BE2C (cell line): ENCODE measurements at regions not wholly inside any gene's neighbourhood (a gene's known extent, or its start where the extent isn't known, plus 50 kb on each side); places are given as distances from the start of the nearest gene placed in this dataset.

Source experiments
- DNase-seq: peaks from one replicate; pipeline ENCODE4 v3.0.0-alpha.2; 2020
- H3K27me3 ChIP-seq: fragments of 250-450 bp; sonication (Bioruptor Pico); 2 replicates; pipeline ENCODE4 v1.5.1; 2020; ENCODE audit warnings: mild to moderate bottlenecking
- H3K36me3 ChIP-seq: fragments of 250-450 bp; sonication (Bioruptor Pico); 2 replicates; pipeline ENCODE4 v1.5.1; 2020; ENCODE audit warnings: mild to moderate bottlenecking
- H3K4me1 ChIP-seq: fragments of 250-450 bp; sonication (Bioruptor Pico); 2 replicates; pipeline ENCODE4 v1.5.1; 2020
- H3K4me3 ChIP-seq: 2 replicates; pipeline ENCODE4 v1.5.1; 2011; ENCODE audit warnings: low read depth, low read length
- H3K9me3 ChIP-seq: fragments of 250-450 bp; sonication (Bioruptor Pico); 2 replicates; pipeline ENCODE4 v1.5.1; 2020
- CTCF ChIP-seq: IDR thresholded peaks from 2 replicates; pipeline ENCODE4 v1.5.1; 2012; ENCODE audit warnings: mild to moderate bottlenecking, low read depth, low read length

- TF ChIP-seq CTCF, result no peak
- no peaks in the 10 kb centered on the region for H3K9me3 ChIP-seq
- no peak for DNase-seq
- H3K4me1 ChIP-seq, result peaks cover 42% of the 10 kb centered on the region
- no peaks in the 10 kb centered on the region for H3K27me3 ChIP-seq
- no peaks in the 10 kb centered on the region for H3K36me3 ChIP-seq
- H3K4me3 ChIP-seq, result no peak overlapping the region
Measured at GRCh38 chr2:217246108-217246507, 386.2 kb upstream of the TNP1 start.

- no peak for DNase-seq
Measured at GRCh38 chr2:217244815-217245214, 385.0 kb upstream of the TNP1 start.

GRCh38 chr2:217242947-217243346, 383.1 kb upstream of the TNP1 start:
- no peak for DNase-seq
- Histone ChIP-seq H3K9me3 (no peaks in the 10 kb centered on the region), H3K4me3 (no peak overlapping the region), H3K4me1 (peaks cover 22% of the 10 kb centered on the region), H3K27me3 (no peaks in the 10 kb centered on the region), H3K36me3 (no peaks in the 10 kb centered on the region)
- TF ChIP-seq CTCF, result no peak

More at GRCh38 chr2:217244815-217245214, 385.0 kb upstream of the TNP1 start:
- Histone ChIP-seq H3K4me1 (peaks cover 34% of the 10 kb centered on the region), H3K4me3 (no peak overlapping the region), H3K27me3 (no peaks in the 10 kb centered on the region), H3K36me3 (no peaks in the 10 kb centered on the region), H3K9me3 (no peaks in the 10 kb centered on the region)
- TF ChIP-seq CTCF, result no peak

GRCh38 chr2:217231724-217232123, 371.9 kb upstream of the TNP1 start:
- TF ChIP-seq CTCF, result no peak
- H3K4me1 ChIP-seq, result no peaks in the 10 kb centered on the region
- H3K4me3 ChIP-seq, result no peak overlapping the region
- DNase-seq, result no peak
- H3K36me3 ChIP-seq, result no peaks in the 10 kb centered on the region
- no peaks in the 10 kb centered on the region for H3K27me3 ChIP-seq
- H3K9me3 ChIP-seq, result no peaks in the 10 kb centered on the region

GRCh38 chr2:217231212-217231611, 371.3 kb upstream of the TNP1 start:
- Histone ChIP-seq H3K36me3 (no peaks in the 10 kb centered on the region), H3K4me1 (no peaks in the 10 kb centered on the region), H3K4me3 (no peak overlapping the region), H3K27me3 (no peaks in the 10 kb centered on the region), H3K9me3 (no peaks in the 10 kb centered on the region)
- no peak for DNase-seq
- TF ChIP-seq CTCF, result no peak

GRCh38 chr2:217228732-217229131, 368.9 kb upstream of the TNP1 start:
- Histone ChIP-seq H3K36me3 (no peaks in the 10 kb centered on the region), H3K27me3 (no peaks in the 10 kb centered on the region), H3K4me1 (no peaks in the 10 kb centered on the region), H3K4me3 (no peak overlapping the region), H3K9me3 (no peaks in the 10 kb centered on the region)
- no peak for DNase-seq
- TF ChIP-seq CTCF, result no peak
